SH-SY5Y (cell line): ENCODE measurements at regions not wholly inside any gene's neighbourhood (a gene's known extent, or its start where the extent isn't known, plus 50 kb on each side); places are given as distances from the start of the nearest gene placed in this dataset.

Experiments
- GATA2 ChIP-seq: IDR thresholded peaks from 2 replicates; pipeline ENCODE4 v1.6.1; 2011; ENCODE audit warnings: mild to moderate bottlenecking, low read depth, low read length
- GATA3 ChIP-seq: IDR thresholded peaks from 2 replicates; pipeline ENCODE4 v1.6.1; 2011; ENCODE audit warnings: low read depth, mild to moderate bottlenecking, low read length, moderate library complexity

- TF ChIP-seq GATA2 (no peak), GATA3 (no peak)
Observed at GRCh38 chr16:73326770-73327470, 279.0 kb upstream of the ZFHX3 start.

GRCh38 chr16:73326221-73326620 lies 278.3 kb upstream of the ZFHX3 start:
- TF ChIP-seq GATA2 (no peak), GATA3 (no peak)

DNA sequence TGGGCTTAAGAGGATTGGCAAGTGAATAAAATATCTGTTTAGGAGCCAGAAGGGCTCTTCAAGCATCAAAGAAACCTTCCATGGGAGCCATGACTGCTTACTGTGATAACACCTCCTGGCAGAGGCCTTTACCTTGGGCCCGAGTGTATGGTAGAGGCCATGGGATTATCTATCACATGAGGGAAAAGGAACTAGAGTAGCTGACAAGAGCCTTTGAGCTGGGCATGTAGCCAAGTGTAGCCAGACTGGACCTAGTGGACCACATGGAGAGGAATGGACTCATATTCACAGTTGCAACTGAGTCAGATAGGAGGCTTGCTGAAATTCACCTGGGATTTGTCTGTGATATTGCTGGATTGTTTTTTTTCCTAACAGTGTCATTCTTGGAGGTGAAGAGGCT lies 276.0 kb upstream of the ZFHX3 start:
- TF ChIP-seq GATA3, result no peak
- no peak for TF ChIP-seq GATA2

DNA sequence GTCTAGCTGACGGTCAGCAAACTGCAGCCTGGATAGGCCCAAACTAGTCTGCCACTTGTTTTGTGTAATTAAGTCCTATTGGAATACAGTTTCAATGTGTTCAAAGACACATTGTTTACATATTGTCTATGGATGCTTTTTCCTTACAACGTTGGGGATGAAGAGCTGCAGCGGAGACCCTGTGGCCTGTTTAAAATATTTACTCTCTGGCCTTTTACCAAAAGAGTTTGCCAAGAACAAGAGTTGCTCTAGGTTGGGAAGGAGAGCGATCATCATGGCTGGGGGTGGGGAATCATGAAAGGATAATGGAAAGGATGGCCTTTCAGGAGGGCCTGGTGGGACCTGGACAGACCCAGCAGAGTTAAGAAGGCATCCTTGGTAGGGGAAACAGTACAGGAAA lies 274.9 kb upstream of the ZFHX3 start:
- TF ChIP-seq GATA2 (no peak), GATA3 (no peak)

GRCh38 chr16:73321853-73322252 lies 273.9 kb upstream of the ZFHX3 start:
- TF ChIP-seq GATA2 (no peak), GATA3 (no peak)

DNA sequence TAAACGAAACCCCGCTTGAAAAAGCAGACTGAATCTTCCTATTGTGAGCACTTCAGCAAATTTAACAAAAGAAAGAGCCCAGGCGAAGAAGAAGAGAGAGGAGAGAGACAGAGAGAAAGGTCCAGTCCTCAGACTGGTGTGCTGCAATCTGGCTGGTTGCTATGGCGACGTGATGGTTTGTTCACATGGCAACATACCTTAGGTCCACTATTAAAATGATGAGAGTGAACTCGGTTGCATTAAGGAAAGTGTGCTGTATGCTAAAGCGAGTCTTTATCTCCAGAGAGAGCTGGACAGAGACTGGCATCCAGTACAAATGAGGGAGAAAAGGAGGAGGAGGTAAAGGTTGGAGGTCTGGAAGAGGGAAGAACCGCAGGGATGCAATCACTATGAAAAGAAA lies 271.8 kb upstream of the ZFHX3 start:
- TF ChIP-seq GATA2 (no peak), GATA3 (no peak)

DNA sequence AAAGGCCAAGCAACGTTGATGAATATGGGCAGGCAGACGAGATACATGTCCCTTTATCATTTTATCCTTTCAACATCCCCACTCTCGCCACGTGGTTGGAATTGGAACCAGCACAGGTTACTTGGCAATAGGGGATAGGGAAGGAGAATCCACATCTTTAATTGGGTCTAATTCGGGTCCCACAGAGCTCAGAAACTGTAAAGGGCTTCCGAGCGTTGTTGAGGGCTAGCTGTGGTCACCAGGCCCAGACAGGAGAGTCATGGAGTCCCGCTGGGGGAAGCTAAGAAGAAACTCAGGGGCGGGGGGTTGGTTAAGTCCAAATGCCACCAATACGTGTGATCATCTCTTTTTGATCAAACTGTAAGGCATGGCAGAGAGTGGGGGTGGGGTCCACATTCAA lies 271.3 kb upstream of the ZFHX3 start:
- no peak for TF ChIP-seq GATA3
- no peak for TF ChIP-seq GATA2

DNA sequence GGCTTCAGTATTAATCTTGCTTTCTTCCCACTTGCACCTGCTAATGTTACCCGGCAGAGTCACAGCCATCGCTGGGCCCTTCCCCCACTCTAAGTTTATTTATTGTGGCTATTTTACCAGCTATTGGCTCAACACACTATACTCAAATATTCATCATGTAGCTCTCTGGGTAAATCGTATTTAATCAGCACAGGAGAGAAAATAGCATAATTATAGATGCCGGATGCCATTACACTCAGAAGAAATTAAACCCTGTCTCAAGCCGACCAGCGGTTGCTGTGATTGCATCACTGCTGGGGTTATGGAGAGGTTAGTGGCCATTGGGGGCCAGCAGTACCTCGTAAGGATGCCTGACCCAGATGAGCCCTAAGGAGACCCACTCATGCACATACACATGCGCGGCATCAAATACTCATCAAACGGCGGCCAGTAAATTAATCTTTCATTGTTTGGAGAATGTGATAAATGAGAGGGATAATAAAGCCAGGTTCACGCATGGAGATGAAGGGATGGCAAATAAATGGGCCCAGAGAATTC lies 269.5 kb upstream of the ZFHX3 start:
- TF ChIP-seq GATA2, result no peak
- no peak for TF ChIP-seq GATA3

DNA sequence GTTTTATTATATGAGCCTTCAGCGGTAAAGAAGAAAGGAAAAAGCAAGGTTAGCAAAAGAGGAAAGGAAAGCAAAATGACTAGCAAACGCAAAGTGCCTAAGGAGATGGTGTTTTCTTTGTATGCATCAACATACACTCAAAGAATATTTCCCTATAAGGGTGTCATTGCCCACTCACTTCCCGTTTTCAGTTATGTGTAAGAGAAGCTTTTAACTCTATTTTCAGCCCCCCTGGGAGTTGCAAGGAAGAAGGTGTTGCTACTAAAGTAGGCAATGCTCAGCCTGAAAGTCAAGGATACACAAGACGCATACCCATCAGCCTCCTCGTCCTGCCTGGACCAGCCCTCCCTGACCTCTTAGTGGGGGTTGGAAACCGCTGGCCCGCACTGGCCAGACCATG lies 267.7 kb upstream of the ZFHX3 start:
- TF ChIP-seq GATA2 (no peak), GATA3 (no peak)

GRCh38 chr16:73313950-73314349 lies 266.0 kb upstream of the ZFHX3 start:
- TF ChIP-seq GATA3 (no peak), GATA2 (no peak)

DNA sequence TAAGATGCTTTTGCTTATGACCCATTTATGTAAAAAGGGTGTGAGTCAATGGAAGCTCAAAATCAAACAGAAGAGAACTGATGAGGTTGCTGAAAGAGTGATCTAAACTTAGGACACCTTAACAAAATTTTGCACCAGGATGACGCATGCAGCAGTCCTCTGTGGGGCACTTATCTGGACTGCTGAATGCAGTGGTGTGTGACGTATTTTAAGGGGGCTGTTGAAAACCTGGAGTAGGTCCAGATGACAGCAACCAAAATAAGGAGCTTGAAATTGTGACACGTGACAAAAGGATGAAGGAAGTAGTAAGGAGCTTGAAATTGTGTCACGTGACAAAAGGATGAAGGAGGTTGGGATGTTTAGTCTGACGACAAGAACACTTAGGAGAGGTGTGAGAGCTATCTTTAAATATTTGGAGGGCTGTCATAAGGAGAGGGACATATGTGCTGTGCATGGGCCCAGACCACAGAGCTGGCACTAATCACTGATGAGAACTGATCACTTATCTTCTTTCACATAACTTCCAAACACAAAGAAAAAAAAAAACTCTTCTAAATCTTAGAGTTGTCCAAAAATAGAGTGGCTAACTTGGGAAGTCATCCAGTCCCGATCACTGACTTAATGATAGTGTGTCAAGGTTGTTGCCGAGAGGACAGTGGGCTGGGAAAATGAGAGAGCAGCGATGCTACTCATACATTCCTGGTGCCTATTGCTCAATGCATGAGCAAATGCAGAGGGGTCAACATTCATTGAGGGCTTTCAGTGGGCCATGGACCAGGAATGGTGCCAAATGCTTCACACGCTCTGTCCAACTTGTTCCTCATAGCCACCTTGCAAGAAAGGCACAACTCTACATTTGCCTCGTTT lies 264.2 kb upstream of the ZFHX3 start:
- TF ChIP-seq GATA2 (no peak), GATA3 (no peak)

DNA sequence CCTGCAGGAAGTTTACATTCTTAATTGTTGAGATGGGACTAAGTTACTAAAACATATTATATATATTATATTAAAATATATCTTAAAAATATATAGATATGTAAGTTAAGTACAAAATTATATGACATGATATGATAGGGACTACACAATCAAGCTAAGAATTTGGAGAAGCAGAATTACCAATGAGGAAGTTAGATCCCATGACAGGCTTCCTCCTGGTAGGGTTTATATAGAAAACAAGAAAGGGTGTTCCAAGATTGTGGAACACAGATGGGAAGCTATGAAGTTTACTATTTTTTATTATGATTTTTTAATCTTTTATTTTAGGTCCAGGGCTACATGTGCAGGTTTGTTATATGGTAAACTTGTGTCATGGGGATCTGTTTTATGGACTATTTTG lies 260.8 kb upstream of the ZFHX3 start:
- TF ChIP-seq GATA3 (no peak), GATA2 (no peak)

GRCh38 chr16:73306901-73307413 lies 259.0 kb upstream of the ZFHX3 start:
- TF ChIP-seq GATA3 (no peak), GATA2 (no peak)

- TF ChIP-seq GATA3 (peak; percentile 76), GATA2 (peak; percentile 98)
Observed at GRCh38 chr16:73304008-73304774, 256.3 kb upstream of the ZFHX3 start.

- no peak for TF ChIP-seq GATA3
- TF ChIP-seq GATA2, result no peak
Observed at GRCh38 chr16:73302942-73303341, 255.0 kb upstream of the ZFHX3 start.
